GM23248 (cell line): ENCODE measurements at regions not wholly inside any gene's neighbourhood (a gene's known extent, or its start where the extent isn't known, plus 50 kb on each side); places are given as distances from the start of the nearest gene placed in this dataset.
A peak's percentile ranks its signal among the peaks of the same experiment; 100 is the strongest.

Experiments used
- DNase-seq: peaks from one replicate; pipeline ENCODE4 v3.0.0-alpha.2; 2015
- H2AFZ ChIP-seq: fragments of 200-600 bp; sonication (generic); 2 replicates; pipeline ENCODE4 v1.6.1; 2016; ENCODE audit warnings: antibody characterized with exemption
- H3F3A ChIP-seq: fragments of 200-600 bp; sonication (generic); 2 replicates; pipeline ENCODE4 v1.6.1; 2016; ENCODE audit warnings: mild to moderate bottlenecking, antibody characterized with exemption, mixed run types; ENCODE audit not compliant: insufficient read depth
- H3K27ac ChIP-seq: fragments of 200-600 bp; sonication (generic); 2 replicates; pipeline ENCODE4 v1.5.1; 2016; ENCODE audit warnings: mild to moderate bottlenecking
- H3K27me3 ChIP-seq: fragments of 200-600 bp; sonication (generic); replicated peaks from 2 replicates; pipeline ENCODE4 v1.6.1; 2016; ENCODE audit warnings: mild to moderate bottlenecking; ENCODE audit not compliant: insufficient read depth
- H3K36me3 ChIP-seq: fragments of 200-600 bp; sonication (generic); 2 replicates; pipeline ENCODE4 v1.6.1; 2016; ENCODE audit warnings: low read depth, mild to moderate bottlenecking
- H3K4me1 ChIP-seq: fragments of 200-600 bp; sonication (generic); 2 replicates; pipeline ENCODE4 v1.6.1; 2016; ENCODE audit warnings: mild to moderate bottlenecking; ENCODE audit not compliant: insufficient read depth
- H3K4me2 ChIP-seq: fragments of 200-600 bp; sonication (generic); one replicate; pipeline ENCODE4 v1.6.1; 2016; ENCODE audit warnings: mild to moderate bottlenecking; ENCODE audit not compliant: unreplicated experiment
- H3K4me3 ChIP-seq: fragments of 200-600 bp; sonication (generic); 2 replicates; pipeline ENCODE4 v1.5.1; 2016; ENCODE audit warnings: mild to moderate bottlenecking
- H3K79me2 ChIP-seq: fragments of 200-600 bp; sonication (generic); 2 replicates; pipeline ENCODE4 v1.6.1; 2016; ENCODE audit warnings: mild to moderate bottlenecking; ENCODE audit not compliant: insufficient read depth
- H3K9ac ChIP-seq: fragments of 200-600 bp; sonication (generic); 2 replicates; pipeline ENCODE4 v1.6.1; 2016; ENCODE audit warnings: mild to moderate bottlenecking
- H3K9me2 ChIP-seq: fragments of 200-600 bp; sonication (generic); 2 replicates; pipeline ENCODE4 v1.6.1; 2016; ENCODE audit warnings: mixed run types, mild to moderate bottlenecking, moderate library complexity; ENCODE audit not compliant: insufficient read depth
- H3K9me3 ChIP-seq: fragments of 200-600 bp; sonication (generic); one replicate; pipeline ENCODE4 v1.6.1; 2017; ENCODE audit warnings: low read depth
- H4K20me1 ChIP-seq: fragments of 200-600 bp; sonication (generic); 2 replicates; pipeline ENCODE4 v1.6.0; 2016; ENCODE audit not compliant: insufficient read depth
- EZH2 ChIP-seq: fragments of 200-600 bp; sonication (generic); IDR thresholded peaks from 2 replicates; pipeline ENCODE4 v1.6.1; 2018; ENCODE audit warnings: antibody characterized with exemption, mild to moderate bottlenecking; ENCODE audit not compliant: insufficient read depth, poor library complexity, severe bottlenecking
- EZH2phosphoT487 ChIP-seq: fragments of 200-600 bp; sonication (generic); IDR thresholded peaks from 2 replicates; pipeline ENCODE4 v1.6.1; 2018; ENCODE audit warnings: antibody characterized with exemption, moderate library complexity, mild to moderate bottlenecking, low read depth; ENCODE audit not compliant: insufficient read depth
- WGBS, 2 experiments: methylation state at CpG; one replicate each; pipeline ENCODE4 v1.1.6; 2015 to 2017; ENCODE audit warnings: low lambda C conversion rate in 2 of 2, low coverage in 1 of 2; ENCODE audit errors: missing lambda C conversion rate in 2 of 2; 5-methylcytosine and 5-hydroxymethylcytosine counted together
- in situ Hi-C: fragments of 300-500 bp; cut with MboI; formaldehyde crosslinking; loops from 2 replicates; pipeline ENCODE4 v1.15.0; 2020

- no peaks in the 10 kb centered on the region for H3K36me3 ChIP-seq
- no peaks in the 10 kb centered on the region for H3K27me3 ChIP-seq
- in situ Hi-C loops: no loop called here
- no peak overlapping the region for H3K9ac ChIP-seq
- H3F3A ChIP-seq: no peaks in the 10 kb centered on the region
- H3K4me1 ChIP-seq: peaks cover 10% of the 10 kb centered on the region
- H3K27ac ChIP-seq: no peak overlapping the region
- DNase-seq: no peak
- no peak overlapping the region for H2AFZ ChIP-seq
- H4K20me1 ChIP-seq: no peaks in the 10 kb centered on the region
- H3K79me2 ChIP-seq: no peaks in the 10 kb centered on the region
- no peak overlapping the region for H3K4me2 ChIP-seq
- 93 to 94% methylated on average over 4 of the region's 4 CpGs for WGBS, 2 experiments
- H3K9me3 ChIP-seq: no peaks in the 10 kb centered on the region
- H3K9me2 ChIP-seq: no peaks in the 10 kb centered on the region
- H3K4me3 ChIP-seq: no peak overlapping the region
- TF ChIP-seq EZH2phosphoT487: no peak
These were observed 434.9 kb upstream of the SLC30A5 start for GRCh38 chr5:68658810-68659372.

- no peak overlapping the region for H3K27ac ChIP-seq
- no peak overlapping the region for H2AFZ ChIP-seq
- H3K9me3 ChIP-seq: no peaks in the 10 kb centered on the region
- peak; percentile 36 for DNase-seq
- no peaks in the 10 kb centered on the region for H3F3A ChIP-seq
- no peak overlapping the region for H3K4me3 ChIP-seq
- H3K27me3 ChIP-seq: no peaks in the 10 kb centered on the region
- no peaks in the 10 kb centered on the region for H4K20me1 ChIP-seq
- TF ChIP-seq EZH2phosphoT487: no peak
- TF ChIP-seq EZH2: no peak
- H3K9me2 ChIP-seq: no peaks in the 10 kb centered on the region
- H3K9ac ChIP-seq: no peak overlapping the region
- no peaks in the 10 kb centered on the region for H3K36me3 ChIP-seq
- WGBS, 2 experiments: 24 to 30% methylated on average over 3 of the region's 3 CpGs
- no peak overlapping the region for H3K4me2 ChIP-seq
- H3K4me1 ChIP-seq: peaks cover 10% of the 10 kb centered on the region
- no peaks in the 10 kb centered on the region for H3K79me2 ChIP-seq
- in situ Hi-C loops: no loop called here
These were observed 433.9 kb upstream of the SLC30A5 start for GRCh38 chr5:68659881-68660280.

GRCh38 chr5:68661237-68661636 lies 432.6 kb upstream of the SLC30A5 start:
- no peaks in the 10 kb centered on the region for H3K9me3 ChIP-seq
- peaks cover 10% of the 10 kb centered on the region for H3K4me1 ChIP-seq
- in situ Hi-C loops: no loop called here
- no peaks in the 10 kb centered on the region for H3K9me2 ChIP-seq
- peak; percentile 57 for DNase-seq
- H3K9ac ChIP-seq: no peak overlapping the region
- TF ChIP-seq EZH2: no peak
- no peak for TF ChIP-seq EZH2phosphoT487
- no peaks in the 10 kb centered on the region for H3F3A ChIP-seq
- H3K79me2 ChIP-seq: no peaks in the 10 kb centered on the region
- H3K4me3 ChIP-seq: no peak overlapping the region
- no peak overlapping the region for H3K27ac ChIP-seq
- H2AFZ ChIP-seq: no peak overlapping the region
- H4K20me1 ChIP-seq: no peaks in the 10 kb centered on the region
- no peaks in the 10 kb centered on the region for H3K36me3 ChIP-seq
- no peak overlapping the region for H3K4me2 ChIP-seq
- H3K27me3 ChIP-seq: no peaks in the 10 kb centered on the region
- 86 to 93% methylated on average over 2 of the region's 2 CpGs for WGBS, 2 experiments

GRCh38 chr5:68662804-68663307 lies 431.0 kb upstream of the SLC30A5 start:
- Histone ChIP-seq H3K9me2 (no peaks in the 10 kb centered on the region), H3K36me3 (no peaks in the 10 kb centered on the region), H3K4me2 (no peak overlapping the region), H3K9ac (no peak overlapping the region), H3K27me3 (no peaks in the 10 kb centered on the region), H3K4me1 (peaks cover 10% of the 10 kb centered on the region), H3K79me2 (no peaks in the 10 kb centered on the region), H3K4me3 (no peak overlapping the region), H4K20me1 (no peaks in the 10 kb centered on the region), H2AFZ (no peak overlapping the region), H3K9me3 (no peaks in the 10 kb centered on the region), H3K27ac (no peak overlapping the region), H3F3A (no peaks in the 10 kb centered on the region)
- TF ChIP-seq EZH2phosphoT487: no peak
- no peak for TF ChIP-seq EZH2
- in situ Hi-C loops: no loop called here
- peak; percentile 6 for DNase-seq
